NCI-H1694 (cell line): ENCODE measurements at regions not wholly inside any gene's neighbourhood (a gene's known extent, or its start where the extent isn't known, plus 50 kb on each side); places are given as distances from the start of the nearest gene placed in this dataset.
A peak's percentile ranks its signal among the peaks of the same experiment; 100 is the strongest.
"Not testable (repeated sequence)": the region's sequence is repeated elsewhere in the genome, so short reads cannot be mapped to it uniquely, and the experiment has no call there.

Experiments used
- DNase-seq: peaks from one replicate; lab custom pipeline; 2025; lab: John Stamatoyannopoulos, UW

DNA sequence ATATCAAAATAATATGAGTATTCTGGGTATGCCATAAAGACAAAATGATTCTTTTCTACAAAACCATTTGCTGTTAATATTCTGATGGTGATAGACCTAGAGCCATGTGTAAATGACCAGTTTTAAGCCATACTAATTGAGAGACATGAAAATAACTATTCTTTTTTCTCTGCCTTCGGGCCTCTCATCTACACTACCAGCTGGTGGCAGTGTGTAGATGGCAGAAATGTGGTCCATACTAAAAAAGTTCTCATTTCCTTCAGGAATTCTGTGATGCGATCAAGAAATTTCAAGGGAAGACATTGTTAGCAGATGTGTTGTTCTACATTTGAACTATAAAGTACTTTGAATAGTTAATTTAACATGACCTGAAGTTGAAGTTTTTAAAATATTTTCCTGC is 485.2 kb downstream of the TRIB2 start:
- no peak for DNase-seq

DNA sequence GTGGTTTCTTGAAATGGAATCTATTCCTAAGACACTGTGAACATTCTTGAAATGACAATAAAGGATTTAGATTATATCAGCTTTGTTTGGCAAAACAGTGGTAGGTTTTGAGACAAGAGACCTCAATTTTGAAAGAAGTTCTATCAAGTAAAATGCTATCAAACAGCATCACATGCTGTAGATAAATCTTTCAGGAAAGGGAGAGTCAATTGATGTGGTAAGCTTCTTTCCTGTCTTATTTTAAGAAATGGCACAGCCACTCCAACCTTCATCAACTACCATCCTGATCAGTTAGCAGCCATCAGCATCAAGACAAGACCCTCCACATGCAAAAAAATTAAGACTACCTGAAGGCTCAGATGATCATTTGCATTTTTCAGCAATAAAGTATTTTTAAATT is 495.4 kb downstream of the TRIB2 start:
- DNase-seq, result no peak

DNA sequence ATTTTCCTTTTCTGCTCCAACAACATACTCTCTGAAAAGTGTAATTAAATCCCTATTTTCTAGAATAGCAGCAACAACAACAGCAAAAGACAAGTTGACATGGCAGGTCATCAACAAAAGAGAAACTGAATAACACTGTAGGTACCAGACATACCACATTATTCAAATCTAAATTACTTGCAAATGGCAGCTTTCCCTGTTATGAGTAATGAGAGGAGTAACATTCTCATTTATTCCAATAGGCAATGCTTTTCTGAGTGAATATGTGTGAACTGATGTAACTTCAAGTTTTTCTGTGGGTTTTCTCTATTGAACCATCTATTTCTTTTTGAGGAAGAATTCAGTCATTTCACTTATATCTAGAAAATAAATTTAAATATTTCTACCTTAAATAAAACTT is 501.5 kb downstream of the TRIB2 start:
- no peak for DNase-seq

DNA sequence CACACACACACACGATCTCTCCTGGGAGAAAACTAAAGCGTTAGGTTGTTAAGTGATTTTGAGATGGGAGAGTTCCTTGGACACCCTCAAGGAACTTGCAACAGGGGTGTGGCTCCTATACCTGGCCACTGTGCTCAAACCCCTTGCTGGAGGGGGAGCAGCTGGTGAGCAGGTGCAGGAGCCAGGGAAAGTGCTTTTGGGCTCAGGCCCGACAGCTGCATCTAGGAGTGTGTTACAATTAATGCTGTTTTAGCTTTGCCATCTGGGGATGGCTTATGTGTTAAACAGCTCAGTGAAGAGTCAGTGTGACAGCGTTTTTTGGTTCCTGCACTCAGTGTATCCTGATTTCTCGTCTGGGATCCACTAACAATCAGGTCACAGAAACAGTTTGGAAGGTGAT is 510.8 kb downstream of the TRIB2 start:
- peak; percentile 10 for DNase-seq

DNA sequence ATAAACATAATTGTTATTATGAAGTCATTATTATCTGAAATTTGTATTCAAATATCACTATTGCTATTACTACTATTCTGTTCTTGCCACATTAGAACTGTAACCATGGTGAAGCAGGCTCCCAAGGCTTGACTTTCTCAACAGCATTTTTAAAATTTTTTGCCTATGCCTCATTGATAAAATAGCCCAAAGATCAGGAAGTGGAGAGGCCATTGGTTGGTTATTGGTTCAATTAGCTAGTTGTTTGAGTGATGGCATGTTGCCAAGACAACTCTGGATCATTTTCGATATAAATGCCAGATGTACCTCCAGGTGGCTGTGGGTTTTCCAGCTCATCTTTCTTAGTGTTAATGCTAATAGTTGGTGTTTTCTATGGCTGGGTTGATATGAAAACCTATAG is 513.5 kb downstream of the TRIB2 start:
- DNase-seq, result no peak

DNA sequence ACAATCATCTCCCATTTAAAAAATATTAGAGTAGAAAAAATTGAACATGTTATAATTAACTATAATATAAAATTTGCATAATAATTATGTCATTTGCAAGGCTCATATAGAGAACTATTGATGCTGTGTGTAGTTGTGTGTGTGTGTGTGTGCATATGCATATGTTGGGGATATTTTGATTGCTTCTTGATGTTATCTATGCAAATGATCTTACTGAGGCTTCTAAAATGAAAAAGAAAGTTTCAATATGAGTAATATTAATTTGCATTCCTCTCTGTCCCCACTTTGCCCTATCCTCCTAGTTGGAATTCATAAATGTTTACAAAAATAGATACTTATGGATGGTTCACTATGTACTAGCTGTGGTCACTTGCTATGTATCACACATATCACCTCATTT is 523.3 kb downstream of the TRIB2 start:
- DNase-seq, result no peak

DNA sequence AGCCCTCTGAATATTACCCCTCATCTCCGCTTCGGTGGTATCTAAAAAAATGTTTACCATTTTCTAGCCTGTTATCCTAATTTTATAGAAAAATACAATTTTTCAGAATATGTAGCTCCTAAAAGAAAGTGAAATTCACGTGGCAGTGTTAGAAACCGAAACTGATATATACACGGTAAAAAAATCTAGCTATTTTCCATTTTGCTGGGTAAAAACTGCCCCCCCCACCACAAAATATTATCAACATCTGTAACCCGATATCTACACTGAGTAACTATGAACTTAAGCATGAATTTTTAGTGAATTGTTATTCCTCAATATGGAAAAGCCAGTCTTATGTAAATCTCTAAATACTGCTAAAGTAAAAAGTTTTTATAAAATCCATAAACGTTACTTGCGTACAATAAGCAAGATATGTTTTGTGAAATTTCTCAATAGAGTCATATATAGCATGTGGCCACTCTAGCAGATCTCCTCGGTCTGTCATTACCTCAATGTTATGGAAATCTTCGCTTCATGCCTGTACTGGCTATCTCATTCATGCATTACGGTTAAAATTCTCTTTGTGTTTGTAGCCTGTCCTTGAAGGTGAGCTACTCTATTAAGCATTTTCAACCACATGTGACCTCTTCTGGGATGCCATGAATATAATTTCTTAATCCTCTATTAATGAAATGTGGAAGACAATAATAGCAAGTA is 524.2 kb downstream of the TRIB2 start:
- DNase-seq, result no peak

DNA sequence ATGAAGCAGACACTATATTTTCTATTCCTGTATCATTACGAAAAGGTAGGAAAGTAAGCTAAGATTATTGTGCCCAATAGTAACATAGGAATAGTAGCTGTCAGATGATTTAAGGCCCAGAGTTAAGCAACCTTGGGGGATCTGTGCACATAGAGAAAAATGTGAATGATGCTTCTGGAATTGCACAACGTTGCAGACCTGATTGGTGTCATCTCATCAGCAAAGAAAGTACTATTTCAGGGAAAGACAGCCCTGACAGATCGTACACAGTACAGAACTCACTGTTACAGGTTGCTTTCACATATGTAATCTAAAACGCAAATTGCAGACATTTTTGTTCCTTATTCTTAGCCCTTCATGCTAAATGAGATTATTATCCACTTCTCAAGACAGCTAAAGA is 535.9 kb downstream of the TRIB2 start:
- DNase-seq, result no peak

DNA sequence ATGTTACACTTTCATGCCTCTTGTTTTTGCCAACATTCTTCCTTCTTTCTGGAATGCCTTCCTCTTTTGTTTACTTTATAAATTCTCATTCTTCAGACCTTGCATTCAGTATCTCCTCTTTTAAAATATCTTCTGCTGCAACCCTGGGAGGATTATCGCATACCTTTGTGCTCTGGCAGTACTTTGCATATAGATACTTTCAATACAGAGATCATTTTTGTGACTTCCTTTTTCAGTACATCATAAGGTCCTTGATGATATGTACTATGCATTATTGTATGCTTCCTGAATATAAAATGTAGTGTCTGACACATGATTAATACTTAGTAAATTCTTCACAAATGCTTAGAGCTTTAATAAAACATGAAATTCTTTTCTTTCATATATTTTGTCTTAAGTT is 538.7 kb downstream of the TRIB2 start:
- no peak for DNase-seq

DNA sequence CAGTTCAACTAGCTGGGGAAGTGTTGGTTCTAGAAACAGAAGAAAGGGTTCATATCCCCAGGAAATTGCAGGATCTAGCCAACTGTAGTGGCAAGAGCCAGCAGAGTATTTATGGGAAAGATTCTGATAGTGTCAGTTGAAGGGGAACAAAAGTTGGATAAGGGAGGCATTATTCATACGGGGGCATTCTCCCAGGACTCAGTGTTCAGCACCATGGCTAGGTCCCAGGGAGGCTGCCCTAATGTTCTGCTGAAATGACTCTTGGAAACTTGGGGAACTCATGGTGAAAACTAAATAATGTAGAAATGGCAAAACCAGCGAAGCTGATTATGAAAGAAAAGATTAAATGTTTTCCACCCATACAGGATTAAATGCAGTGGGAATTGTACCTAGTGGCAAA is 543.7 kb downstream of the TRIB2 start:
- DNase-seq, result no peak

DNA sequence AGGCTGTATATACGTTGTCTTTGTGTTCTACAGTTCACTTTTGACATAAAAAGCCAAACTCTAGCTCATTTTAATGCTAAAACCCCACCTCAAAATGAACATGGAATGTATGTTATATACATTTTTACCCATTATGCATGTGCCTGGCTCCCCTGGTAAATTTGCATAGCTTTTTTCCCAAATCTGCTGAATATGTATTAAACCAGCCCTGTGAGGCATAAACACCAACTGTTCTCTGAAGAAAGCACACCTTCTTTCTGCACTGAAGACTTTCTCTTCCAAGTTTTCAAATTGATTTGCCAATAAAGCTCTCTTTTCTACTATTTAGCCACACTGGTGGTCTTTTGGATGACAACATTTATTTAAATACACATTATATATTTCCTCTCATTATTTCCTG is 549.4 kb downstream of the TRIB2 start:
- no peak for DNase-seq

DNA sequence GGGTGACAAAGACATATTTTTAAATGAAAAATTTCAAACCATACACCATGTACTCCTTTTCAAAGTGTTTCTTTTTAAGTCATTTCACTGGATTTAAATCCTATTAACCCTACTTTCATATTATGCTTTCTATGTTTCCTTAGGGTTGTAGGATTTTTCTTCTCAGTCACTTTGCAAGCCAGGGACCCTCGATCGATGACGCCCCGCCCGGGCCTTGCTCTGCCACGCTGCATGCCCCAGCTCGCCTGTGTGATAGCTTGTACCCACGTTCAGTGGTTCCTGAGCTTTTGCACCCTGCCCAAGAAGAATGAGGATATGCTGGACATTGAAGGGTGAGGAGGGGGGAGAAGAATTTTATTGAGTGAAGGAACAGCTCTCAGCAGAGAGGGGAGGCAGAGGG is 568.0 kb downstream of the TRIB2 start:
- DNase-seq, result no peak

DNA sequence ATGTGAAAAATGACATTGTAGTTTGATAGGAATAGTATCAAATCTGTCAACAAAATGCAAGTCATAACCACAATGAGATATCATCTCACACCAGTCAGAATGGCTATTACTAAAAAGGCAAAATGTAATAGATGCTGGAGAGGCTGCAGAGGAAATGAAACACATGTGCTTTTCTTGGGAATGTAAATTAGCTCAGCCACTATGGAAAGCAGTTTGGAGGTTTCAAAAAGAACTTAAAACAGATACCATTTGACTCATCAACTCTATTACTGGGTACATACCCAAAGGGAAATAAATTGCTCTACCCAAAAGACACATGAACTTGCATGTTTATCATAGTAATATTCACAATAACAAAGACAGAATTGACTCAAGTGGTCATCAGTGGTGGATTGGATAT is 572.6 kb downstream of the TRIB2 start:
- no peak for DNase-seq

DNA sequence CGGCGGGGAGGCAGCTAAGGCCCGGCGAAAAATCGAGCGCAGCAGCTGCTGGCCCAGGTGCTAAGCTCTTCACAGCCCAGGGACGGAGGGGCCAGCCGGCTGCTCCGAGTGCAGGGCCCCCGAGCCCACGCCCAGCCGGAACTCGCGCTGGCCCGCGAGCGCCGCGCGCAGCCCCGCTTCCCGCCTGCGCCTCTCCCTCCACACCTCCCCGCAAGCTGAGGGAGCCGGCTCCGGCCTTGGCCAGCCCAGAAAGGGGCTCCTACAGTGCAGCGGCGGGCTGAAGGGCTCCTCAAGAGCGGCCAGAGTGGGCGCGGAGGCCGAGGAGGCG is 591.7 kb downstream of the TRIB2 start:
- not testable (repeated sequence) for DNase-seq

DNA sequence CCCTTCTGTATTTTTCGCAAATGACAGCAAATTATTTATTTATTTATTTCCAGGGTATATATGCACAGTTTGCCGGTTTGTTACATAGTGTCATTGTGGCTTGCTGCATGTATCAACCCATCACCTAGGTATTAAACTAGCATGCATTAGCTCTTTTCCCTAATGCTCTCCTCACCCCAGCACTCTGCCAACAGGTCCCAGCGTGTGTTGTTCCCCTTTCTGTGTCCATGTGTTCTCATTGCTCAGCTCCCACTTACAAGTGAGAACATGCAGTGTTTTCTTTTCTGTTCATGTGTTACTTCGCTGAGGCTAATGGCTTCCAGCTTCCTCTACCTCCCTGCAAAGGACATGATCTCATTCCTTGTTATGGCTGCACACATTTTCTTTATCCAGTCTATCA is 592.3 kb downstream of the TRIB2 start:
- DNase-seq, result no peak

DNA sequence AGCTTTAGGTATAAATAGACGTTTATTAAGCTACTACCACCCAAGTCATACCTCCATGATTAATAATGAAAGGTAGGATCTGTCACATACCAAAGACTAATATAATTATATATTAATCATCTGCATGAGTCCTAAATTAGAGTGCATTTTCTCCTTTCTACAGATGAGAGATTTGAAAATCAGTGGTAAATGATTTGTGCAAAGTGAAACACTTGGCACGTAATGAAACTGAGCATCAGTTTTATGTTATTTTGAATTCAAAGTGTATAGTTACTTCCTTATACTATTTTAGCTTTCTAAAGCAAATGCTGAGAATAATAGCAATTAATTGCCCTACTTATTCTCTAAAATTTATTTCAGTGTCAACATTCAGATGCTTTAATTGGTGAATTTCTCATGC is 615.3 kb downstream of the TRIB2 start:
- DNase-seq, result no peak

DNA sequence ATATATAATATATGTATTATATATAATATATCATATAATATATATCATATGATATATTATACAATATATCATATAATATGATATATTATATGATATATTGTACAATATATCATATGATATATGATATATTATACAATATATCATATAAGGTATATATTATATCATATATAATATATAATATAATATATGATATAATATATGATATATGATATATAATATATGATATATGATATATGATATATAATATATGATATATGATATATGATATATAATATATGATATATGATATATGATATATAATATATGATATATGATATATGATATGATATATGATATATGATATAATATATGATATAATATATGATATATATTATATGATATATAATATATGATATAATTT is 617.3 kb downstream of the TRIB2 start:
- DNase-seq, result not testable (repeated sequence)

DNA sequence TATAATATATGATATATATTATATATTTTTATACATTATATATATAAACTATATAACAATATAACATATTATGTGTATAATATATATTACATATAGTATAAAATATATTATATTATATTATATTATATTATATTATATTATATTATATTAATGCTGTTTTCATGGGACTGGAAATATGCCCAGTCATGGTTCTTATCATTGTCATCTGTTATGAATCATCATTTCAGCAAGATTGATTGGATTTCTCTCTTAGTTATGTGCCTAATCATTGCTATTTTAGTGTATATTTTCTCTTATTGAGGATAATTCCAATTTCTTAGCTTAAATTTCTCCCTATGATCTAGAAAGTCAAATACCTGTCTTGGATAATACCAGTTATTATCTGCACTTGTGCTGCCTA is 617.8 kb downstream of the TRIB2 start:
- DNase-seq, result no peak

DNA sequence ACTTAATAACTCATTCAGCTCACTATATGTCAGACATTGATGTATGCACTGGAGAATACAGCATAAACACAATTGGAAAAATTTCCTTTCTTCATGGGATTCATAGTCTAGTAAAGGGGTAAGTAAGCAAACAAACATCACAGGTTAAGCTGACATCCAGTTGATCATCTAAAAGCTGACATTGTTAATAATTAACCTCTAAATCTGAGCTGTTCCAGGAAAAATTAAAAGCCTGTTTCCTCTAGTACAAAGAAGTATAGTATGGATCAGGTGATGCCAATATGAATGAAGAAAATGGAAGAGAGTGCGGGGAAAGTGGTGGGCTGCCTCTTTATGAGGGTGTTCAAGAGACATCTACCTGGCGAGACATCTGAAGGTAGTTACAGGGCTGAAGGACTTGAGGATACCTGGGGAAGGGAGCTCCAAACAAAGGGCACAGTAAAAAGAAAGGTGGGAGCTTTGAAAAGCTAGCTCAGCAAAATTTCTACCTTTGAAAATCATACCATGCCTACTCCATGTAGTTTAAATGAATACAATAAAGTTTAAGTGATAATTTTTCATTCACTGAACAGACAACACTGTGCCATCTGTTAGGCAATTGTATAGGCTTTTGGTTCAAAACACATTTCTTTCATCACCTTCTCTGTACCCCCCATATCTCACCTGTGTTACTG is 619.3 kb downstream of the TRIB2 start:
- no peak for DNase-seq

DNA sequence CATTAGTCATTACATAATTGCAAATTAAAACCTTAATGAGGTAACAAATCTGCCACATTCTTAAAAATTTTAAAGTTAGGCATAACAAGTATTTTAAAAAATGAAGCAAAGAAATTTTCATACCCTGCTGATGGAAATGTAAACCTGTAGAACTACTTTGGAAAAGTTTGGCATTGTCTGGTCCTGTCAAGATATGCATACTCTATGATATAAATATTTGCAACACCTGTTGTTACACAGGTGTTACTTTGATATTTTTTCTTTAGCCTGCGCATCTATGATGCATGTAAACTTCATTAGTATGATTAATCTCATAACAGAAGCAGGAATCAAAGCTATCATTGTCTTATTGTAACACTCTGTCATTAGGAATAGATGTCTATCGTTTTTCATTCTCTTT is 634.3 kb downstream of the TRIB2 start:
- DNase-seq, result no peak

DNA sequence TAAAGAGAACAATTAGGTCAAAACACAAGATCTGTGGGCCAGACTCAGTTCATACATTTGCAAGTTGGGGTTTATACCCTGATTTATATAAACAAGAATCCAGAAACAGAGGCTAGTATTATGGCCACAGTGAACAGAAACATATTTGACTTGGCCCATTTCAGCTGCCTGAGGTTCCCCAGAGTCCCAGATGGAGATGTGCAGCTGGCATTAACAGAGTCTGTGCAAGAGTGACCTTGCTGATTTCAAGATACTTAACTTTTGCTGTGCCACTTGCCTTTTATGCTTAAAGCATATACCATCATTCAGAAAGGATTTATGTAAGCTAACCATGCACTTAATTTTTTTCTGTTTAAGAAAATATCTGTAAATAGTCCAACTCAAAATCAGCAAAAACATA is 636.3 kb downstream of the TRIB2 start:
- DNase-seq, result no peak

DNA sequence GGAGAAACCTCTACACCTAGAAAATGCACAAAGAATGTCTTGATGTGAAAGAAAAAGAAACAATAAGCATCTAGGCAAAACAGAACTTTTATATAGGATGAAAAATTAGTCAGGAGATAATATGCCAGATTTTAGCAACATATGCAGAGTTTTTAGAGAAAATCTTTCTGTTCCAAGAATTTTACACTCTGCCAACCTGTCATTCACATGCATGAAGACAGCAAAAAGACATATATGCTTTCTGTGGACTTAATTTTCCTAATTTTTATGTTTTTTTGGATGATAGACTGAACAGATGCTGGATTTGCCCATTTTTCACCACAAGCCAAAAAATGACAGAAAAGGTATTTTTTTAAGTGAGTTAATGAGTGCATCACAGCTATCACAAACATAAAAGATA is 637.3 kb downstream of the TRIB2 start:
- no peak for DNase-seq

DNA sequence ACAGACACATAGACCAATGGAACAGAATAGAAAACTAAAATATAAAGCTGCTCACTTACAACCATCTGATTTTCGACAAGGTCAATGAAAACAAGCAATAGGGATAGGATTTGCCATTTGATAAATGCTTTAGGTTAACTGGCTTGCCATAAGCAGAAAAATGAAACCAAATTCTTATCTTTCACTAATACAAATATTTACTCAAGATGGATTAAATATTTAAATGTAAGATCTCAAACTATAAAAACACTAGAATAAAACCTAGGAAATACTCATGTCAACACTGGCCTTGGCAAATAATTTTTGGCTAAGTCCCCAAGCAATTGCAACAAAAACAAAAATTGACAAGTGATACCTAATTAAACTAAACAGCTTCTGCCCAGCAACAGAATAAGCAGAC is 665.2 kb downstream of the TRIB2 start:
- DNase-seq, result not testable (repeated sequence)

DNA sequence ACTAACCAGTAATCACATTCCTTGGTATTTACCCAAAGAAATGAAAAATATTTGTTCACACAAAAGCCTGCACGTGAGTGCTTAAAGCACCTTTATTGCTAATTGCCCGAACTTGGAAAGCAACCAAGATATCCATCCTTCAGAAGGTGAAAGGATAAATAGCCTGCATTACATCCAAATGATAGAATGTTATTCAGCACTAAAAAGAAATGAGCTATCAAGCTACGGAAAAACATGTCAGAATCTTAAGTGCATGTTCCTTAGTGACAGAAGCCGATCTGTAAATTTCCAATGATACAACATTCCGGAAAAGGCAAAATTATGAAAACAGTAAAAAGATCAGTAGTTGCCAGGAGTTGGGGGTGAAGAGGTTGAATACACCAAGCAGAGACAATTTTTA is 672.4 kb downstream of the TRIB2 start:
- DNase-seq, result not testable (repeated sequence)
